NCI-H526 treated with DMSO at 0.1 percent for 48 hours (cell line): ENCODE measurements at regions not wholly inside any gene's neighbourhood (a gene's known extent, or its start where the extent isn't known, plus 50 kb on each side); places are given as distances from the start of the nearest gene placed in this dataset.

Experiments used
- DNase-seq: peaks from one replicate; lab custom pipeline; 2025; lab: John Stamatoyannopoulos, UW

- no peak for DNase-seq
Observed at GRCh38 chr14:85464135-85464895, 65.6 kb upstream of the FLRT2 start.

GRCh38 chr14:85466678-85467077, 63.3 kb upstream of the FLRT2 start:
- DNase-seq: no peak

- no peak for DNase-seq
Observed at GRCh38 chr14:85468816-85469215, 61.1 kb upstream of the FLRT2 start.

- DNase-seq: no peak
Observed at GRCh38 chr14:85471156-85471555, 58.8 kb upstream of the FLRT2 start.

- DNase-seq: no peak
Observed at GRCh38 chr14:85471744-85472143, 58.2 kb upstream of the FLRT2 start.

- DNase-seq: no peak
Observed at GRCh38 chr14:85474431-85474830, 55.5 kb upstream of the FLRT2 start.

GRCh38 chr14:85475113-85475512, 54.8 kb upstream of the FLRT2 start:
- no peak for DNase-seq

GRCh38 chr14:85479306-85479705, 50.6 kb upstream of the FLRT2 start:
- no peak for DNase-seq

GRCh38 chr14:85479771-85480170, 50.2 kb upstream of the FLRT2 start:
- no peak for DNase-seq
